Kidney (tissue), 13 donors: ENCODE measurements at regions not wholly inside any gene's neighbourhood (a gene's known extent, or its start where the extent isn't known, plus 50 kb on each side); places are given as distances from the start of the nearest gene placed in this dataset.

Experiments
- DNase-seq, 5 donors: peaks; one replicate each; pipeline ENCODE4 v3.0.0-alpha.2; 2013 to 2020
- FAIRE-seq: peaks from 2 replicates; lab custom pipeline; 2012; peaks lifted over from hg19 to GRCh38; lab: Jason Lieb, UNC
- H3K27ac ChIP-seq, 2 donors: one replicate each; pipeline ENCODE4 v1.7.0; 2013; ENCODE audit warnings: low read depth in 2 of 2, low read length in 2 of 2, inconsistent platforms in 1 of 2
- H3K27me3 ChIP-seq: one replicate; pipeline ENCODE4 v1.7.1; 2013; ENCODE audit warnings: low read length, inconsistent platforms; ENCODE audit not compliant: control insufficient read depth, insufficient read depth
- H3K36me3 ChIP-seq, 3 donors: one replicate each; pipeline versions ENCODE4 v1.7.0 to v1.7.1; 2013; ENCODE audit warnings: low read length in 3 of 3, control low read depth in 1 of 3, inconsistent platforms in 1 of 3; ENCODE audit not compliant: insufficient read depth in 3 of 3, control insufficient read depth in 2 of 3
- H3K4me1 ChIP-seq, 3 donors: one replicate each; pipeline versions ENCODE4 v1.7.0 to v1.7.1; 2013; ENCODE audit warnings: low read length in 3 of 3, inconsistent platforms in 1 of 3, low read depth in 1 of 3; ENCODE audit not compliant: control insufficient read depth in 2 of 3, insufficient read depth in 2 of 3
- H3K4me3 ChIP-seq, 3 donors: one replicate each; pipeline versions ENCODE4 v1.7.0 to v1.8.1; 2013; ENCODE audit warnings: low read length in 3 of 3, control low read depth in 1 of 3, inconsistent platforms in 1 of 3
- H3K9ac ChIP-seq, 3 donors: one replicate each; pipeline versions ENCODE4 v1.7.0 to v1.7.1; 2013; ENCODE audit warnings: low read length in 3 of 3, control low read depth in 1 of 3, inconsistent platforms in 1 of 3
- H3K9me3 ChIP-seq, 3 donors: one replicate each; pipeline versions ENCODE4 v1.7.0 to v1.7.1; 2013; ENCODE audit warnings: low read length in 3 of 3, control low read depth in 1 of 3, inconsistent platforms in 1 of 3; ENCODE audit not compliant: control insufficient read depth in 2 of 3, insufficient read depth in 1 of 3
- intact Hi-C: fragments of 100-400 bp; cut with DNase I; formaldehyde crosslinking; loops from one replicate; pipeline ENCODE4 v1.11.1; 2022
- TF ChIP-seq, protein P1 (sequence below): IDR thresholded peaks from 3 replicates; pipeline ENCODE4 v1.5.1; 2012; ENCODE audit warnings: mild to moderate bottlenecking, moderate library complexity, borderline replicate concordance; ENCODE audit not compliant: insufficient read depth; ENCODE audit errors: extremely low read depth
- donor health status: control.
- donor health status: control.
- donor health status: control.
- donor health status: control.
- donor health status: control.
- donor health status: DM: yes; HTN: yes; CAD: no.
- donor health status: Normal renal cell carcinoma (clear cell type).

DNA sequence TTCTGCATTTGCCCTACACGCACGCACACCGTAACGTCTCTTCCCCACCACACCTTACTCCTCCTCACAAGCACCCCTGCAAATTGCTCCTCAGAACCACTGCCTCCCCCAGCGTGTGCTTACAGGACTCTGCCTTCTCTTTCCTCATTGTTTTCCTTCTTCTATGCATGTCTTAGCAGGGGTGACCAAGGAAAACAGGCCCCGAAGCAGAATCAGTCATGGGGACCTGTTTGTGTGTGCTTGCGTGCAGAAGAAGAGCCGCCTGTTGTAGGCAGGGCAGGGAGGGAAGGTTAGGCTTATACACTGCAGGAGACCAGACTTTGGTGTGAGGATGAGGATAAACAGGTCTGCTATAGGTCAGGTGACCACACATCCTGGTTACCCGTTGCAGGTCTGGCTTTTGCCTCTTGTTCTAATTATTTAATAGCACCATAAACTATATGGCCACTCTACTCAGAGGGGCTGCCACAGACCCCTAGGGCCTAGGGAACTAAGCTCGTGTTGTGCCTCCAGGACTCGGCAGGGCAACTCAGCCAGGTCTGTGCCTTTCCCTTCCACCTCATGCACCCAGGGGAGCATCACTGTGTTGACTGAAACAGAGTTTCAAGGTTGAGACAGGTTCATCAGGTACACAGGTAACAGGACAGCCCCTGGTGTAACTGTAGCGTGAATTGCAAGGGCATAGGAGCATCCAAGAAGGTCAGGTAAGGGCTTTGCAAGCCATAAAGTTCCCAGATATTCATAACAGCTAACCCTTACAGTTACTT, 60.8 kb upstream of the EPS8L3 start:
- H3K27ac ChIP-seq: no peak overlapping the region

DNA sequence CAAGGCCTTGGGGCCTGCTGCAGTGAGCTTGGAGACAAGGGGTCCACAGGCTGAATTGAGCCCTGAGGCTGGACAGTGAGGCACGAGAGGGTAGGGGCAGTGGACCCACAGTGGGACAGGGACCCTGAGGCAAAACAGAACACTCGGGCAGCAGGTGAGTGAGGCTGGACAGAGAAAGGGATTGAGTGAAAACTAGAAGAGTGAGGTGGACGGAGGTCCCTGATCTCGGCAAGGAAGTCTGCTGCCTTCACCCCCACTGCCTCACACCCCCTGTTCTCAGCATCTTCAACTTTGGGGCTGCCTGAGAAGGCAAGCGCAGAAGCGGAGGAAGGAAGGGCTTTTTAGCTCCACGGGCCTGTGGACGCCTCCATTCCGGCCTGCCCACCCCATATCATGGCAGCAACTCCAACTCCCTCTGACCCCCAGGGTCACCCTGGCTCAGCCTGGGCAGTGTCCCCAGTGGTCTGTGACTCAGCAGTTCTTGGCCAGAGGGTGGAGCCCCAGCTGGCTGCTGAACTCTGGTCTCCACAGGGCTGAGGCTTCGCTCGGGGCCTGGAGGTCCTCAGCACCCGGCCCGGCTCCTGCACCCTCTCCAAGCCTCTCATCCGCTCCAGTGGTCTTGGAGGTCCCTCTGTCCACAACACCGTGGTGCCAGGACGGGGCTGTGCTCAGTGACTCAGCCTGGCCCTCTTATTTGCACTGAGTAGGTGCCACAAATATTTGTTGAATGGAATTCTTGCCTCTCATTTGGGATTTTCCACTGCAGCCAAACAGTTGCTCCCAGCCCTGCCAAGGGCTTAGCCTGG, 60.0 kb upstream of the EPS8L3 start:
- Histone ChIP-seq H3K9me3 (no peaks in the 10 kb centered on the region), H3K27ac (no peak overlapping the region), H3K27me3 (no peaks in the 10 kb centered on the region), H3K9ac (no peak overlapping the region), H3K36me3 (no peaks in the 10 kb centered on the region), H3K4me3 (no peak overlapping the region), H3K4me1 (peaks cover 0 to 7% (median 2%) of the 10 kb centered on the region in 3 donors)
- no peak for FAIRE-seq
- TF ChIP-seq, protein P1, sequence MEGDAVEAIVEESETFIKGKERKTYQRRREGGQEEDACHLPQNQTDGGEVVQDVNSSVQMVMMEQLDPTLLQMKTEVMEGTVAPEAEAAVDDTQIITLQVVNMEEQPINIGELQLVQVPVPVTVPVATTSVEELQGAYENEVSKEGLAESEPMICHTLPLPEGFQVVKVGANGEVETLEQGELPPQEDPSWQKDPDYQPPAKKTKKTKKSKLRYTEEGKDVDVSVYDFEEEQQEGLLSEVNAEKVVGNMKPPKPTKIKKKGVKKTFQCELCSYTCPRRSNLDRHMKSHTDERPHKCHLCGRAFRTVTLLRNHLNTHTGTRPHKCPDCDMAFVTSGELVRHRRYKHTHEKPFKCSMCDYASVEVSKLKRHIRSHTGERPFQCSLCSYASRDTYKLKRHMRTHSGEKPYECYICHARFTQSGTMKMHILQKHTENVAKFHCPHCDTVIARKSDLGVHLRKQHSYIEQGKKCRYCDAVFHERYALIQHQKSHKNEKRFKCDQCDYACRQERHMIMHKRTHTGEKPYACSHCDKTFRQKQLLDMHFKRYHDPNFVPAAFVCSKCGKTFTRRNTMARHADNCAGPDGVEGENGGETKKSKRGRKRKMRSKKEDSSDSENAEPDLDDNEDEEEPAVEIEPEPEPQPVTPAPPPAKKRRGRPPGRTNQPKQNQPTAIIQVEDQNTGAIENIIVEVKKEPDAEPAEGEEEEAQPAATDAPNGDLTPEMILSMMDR: no peak
- peak in 1 of 5 donors; percentile 89 for DNase-seq
- intact Hi-C loops: no loop called here

More for the DNA sequence above, 60.8 kb upstream of the EPS8L3 start:
- FAIRE-seq (no peak), DNase-seq (no peak)
- intact Hi-C loops: no loop called here
- TF ChIP-seq, protein P1: no peak
- Histone ChIP-seq H3K27me3 (no peaks in the 10 kb centered on the region), H3K36me3 (no peaks in the 10 kb centered on the region), H3K4me3 (no peak overlapping the region), H3K9ac (no peak overlapping the region), H3K9me3 (no peaks in the 10 kb centered on the region), H3K4me1 (peaks cover 0 to 5% (median 0%) of the 10 kb centered on the region in 3 donors)

DNA sequence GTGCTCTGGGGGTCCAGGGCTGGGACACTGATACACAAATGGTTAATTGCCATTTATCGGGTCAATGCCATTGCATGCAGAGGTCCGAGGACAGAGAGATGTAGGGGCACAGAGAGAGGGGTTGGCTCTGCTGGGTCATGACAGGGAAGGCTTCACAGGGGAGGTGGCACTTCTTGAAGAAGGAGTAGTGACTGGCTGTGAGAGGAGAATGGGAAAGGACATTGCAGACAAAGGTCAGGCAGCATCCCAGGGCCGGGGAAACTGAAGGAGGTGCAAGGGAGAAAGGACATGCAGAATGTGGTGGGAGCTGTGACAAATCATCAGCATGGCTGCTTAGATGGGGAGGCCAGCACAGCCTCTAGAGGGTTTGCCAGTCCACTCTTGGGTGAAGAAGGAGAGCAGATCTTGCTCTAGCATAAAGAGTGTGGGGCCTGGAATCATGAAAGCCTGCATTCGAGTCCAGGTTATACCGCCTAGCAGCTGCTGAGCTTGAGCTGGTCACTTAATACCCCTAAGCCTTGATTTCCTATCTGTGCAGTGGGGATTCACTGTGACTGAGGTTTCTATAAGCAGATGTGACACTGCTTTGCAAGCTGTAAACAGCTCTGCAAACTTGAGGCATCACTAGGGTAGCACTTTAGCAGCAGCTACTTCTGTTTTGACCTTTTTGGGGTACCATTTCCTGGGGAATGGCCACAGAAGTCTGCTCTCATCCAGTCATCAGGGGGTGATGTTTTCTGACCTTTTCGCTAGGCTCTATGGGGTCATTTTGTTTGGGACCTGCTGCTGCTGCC, 59.2 kb upstream of the EPS8L3 start:
- H3K27ac ChIP-seq: no peak overlapping the region
- no peaks in the 10 kb centered on the region for H3K36me3 ChIP-seq
- H3K4me1 ChIP-seq: peaks cover 0 to 13% (median 5%) of the 10 kb centered on the region in 3 donors
- H3K9ac ChIP-seq: no peak overlapping the region
- TF ChIP-seq, protein P1: no peak
- DNase-seq (no peak), FAIRE-seq (no peak)
- intact Hi-C loops: no loop called here
- H3K27me3 ChIP-seq: no peaks in the 10 kb centered on the region
- no peaks in the 10 kb centered on the region for H3K9me3 ChIP-seq
- H3K4me3 ChIP-seq: no peak overlapping the region
